ENCODE measurements at regions not wholly inside any gene's neighbourhood (a gene's known extent, or its start where the extent isn't known, plus 50 kb on each side); places are given as distances from the start of the nearest gene placed in this dataset.
A peak's percentile ranks its signal among the peaks of the same experiment; 100 is the strongest.

- peak; percentile 49 for DNase-seq (ENCODE audit: low read depth)
Measured at GRCh38 chr14:51780741-51781140, 79.7 kb upstream of the GNG2 start.

GRCh38 chr14:51781381-51781780, 79.0 kb upstream of the GNG2 start:
- no peak for DNase-seq (ENCODE audit: low read depth)

DNA sequence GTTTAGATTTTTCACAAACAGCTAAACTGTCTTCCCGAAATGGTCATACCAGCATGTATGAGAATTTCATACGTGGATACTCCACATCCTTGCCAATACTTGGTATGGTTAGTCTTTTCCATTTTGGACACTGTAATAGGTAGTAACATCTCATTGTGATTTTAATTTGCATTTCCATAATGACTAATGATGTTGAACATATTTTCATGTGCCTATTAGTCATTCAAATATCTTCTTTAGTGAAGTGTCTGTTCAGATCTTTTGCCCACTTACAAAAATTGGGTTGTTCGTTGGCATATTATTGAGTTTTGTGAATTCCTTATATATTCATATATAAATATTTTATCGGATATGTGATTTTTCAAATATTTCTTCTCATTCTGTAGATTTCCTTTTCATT, 78.0 kb upstream of the GNG2 start:
- no peak for DNase-seq (ENCODE audit: low read depth)

DNA sequence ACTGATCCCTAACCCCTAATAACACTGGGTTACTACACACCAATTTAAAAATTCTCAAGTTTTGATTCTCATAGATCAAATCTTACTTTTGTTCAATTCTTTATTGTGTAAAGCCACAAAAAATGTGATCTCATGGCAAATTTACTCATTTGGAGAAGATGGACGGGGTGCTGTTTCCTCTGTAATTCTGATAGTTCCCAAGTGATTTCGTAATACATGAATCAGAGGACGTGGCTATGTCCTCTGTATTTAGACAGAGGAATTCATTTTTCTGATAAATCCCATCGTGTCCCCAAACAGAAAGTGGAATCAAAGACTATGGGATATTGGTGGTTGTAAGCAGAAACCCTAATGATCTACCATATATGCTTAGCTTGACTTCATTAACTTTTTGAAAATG, 76.6 kb upstream of the GNG2 start:
- no peak for DNase-seq (ENCODE audit: low read depth)

- DNase-seq (ENCODE audit: low read depth), result no peak
Measured at GRCh38 chr14:51784466-51784865, 75.9 kb upstream of the GNG2 start.

DNA sequence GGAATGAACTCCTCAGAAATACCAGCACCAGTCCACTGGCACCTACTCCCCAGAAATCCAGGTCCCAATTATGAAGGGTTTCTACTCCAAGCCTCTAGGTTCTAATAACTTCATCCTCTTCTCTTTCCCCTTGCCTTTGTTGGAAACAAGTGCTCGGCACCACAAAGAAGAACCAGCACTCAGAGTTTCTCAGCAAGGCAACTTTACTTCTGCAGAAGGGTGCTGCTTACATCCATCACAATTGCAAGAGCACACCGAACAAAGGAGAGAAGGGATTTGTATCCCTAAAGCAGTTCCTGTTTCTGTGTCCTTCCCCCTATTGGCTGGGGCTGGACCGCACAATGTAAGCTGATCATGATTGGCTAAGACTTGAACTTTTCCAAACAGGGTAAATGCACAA, 74.2 kb upstream of the GNG2 start:
- DNase-seq (ENCODE audit: low read depth), result no peak

DNA sequence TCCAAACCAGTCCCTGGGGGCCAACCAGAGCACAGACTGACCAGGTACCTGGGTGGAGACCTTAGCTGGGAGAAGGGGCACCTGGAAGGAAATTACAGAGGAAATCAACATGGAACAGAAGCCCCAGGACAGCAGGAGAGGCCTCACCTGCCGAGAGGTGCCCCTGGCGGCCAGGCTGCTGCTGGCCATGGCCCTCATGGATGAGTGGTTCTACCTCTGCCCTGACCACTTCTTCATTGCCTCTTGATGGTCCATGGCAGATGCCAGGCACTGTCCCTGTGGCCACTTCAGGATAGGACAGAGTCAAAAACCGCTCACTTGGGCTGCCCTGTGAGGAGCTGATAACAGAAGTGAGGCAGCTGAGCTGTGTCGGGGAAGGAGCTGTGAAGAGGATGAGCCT, 73.1 kb upstream of the GNG2 start:
- DNase-seq (ENCODE audit: low read depth), result no peak

- DNase-seq (ENCODE audit: low read depth), result no peak
Measured at GRCh38 chr14:51789114-51789513, 71.3 kb upstream of the GNG2 start.

DNA sequence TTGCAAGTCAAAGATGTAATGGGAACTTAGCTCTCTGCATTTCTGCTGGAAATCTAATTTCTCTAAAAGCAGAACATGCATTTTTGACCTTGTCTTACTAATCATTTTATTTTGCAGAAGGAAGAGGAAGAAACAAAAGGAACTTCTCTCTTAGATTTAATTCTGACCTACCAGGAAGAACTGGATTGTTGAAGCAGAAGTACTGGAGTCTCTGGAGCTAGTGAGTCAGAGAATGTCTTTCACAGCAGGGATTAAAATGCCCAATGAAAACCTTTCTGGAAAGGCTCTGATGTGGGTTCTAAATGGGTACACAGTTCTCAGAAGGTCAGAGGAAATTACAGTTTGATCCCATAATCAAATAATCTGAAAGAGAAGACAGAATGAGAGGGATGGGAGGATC, 70.8 kb upstream of the GNG2 start:
- DNase-seq (ENCODE audit: low read depth), result no peak

DNA sequence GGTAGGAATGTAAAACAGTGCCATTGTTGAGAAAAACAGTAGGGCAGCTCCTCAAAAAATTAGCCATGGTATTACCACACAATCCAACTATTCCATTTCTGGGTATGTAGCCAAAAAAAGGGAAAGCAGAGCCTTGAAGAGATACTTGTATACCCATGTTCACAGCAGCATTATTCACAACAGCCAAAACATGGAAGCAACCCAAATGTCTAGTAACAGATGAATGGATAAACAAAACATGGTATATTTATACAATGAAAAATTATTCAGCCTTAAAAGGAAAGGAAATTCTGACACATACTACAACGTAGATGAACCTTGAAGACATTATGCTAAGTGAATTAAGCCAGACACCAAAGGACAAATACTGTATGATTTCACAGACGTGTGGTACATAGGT, 67.6 kb upstream of the GNG2 start:
- DNase-seq (ENCODE audit: low read depth), result no peak

DNA sequence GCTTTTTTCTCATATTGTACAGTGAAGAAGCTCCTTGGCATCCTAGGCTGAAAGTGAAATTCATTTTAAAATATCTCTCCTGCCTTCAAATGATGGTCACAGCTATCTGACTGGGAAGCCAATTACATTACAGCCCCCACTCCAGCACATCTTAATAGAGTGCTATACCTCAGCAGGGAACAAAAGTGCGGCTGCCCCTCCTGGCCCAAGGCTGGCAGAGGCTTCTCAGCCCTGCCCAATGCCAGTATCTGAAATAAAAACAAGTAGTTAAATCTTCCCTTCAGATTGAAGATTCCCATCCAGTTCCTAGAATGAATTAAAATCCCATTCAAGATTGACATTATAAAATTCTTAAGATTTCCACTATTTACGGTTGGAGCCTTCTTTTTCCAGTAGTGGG, 54.9 kb upstream of the GNG2 start:
- DNase-seq (ENCODE audit: low read depth), result no peak

DNA sequence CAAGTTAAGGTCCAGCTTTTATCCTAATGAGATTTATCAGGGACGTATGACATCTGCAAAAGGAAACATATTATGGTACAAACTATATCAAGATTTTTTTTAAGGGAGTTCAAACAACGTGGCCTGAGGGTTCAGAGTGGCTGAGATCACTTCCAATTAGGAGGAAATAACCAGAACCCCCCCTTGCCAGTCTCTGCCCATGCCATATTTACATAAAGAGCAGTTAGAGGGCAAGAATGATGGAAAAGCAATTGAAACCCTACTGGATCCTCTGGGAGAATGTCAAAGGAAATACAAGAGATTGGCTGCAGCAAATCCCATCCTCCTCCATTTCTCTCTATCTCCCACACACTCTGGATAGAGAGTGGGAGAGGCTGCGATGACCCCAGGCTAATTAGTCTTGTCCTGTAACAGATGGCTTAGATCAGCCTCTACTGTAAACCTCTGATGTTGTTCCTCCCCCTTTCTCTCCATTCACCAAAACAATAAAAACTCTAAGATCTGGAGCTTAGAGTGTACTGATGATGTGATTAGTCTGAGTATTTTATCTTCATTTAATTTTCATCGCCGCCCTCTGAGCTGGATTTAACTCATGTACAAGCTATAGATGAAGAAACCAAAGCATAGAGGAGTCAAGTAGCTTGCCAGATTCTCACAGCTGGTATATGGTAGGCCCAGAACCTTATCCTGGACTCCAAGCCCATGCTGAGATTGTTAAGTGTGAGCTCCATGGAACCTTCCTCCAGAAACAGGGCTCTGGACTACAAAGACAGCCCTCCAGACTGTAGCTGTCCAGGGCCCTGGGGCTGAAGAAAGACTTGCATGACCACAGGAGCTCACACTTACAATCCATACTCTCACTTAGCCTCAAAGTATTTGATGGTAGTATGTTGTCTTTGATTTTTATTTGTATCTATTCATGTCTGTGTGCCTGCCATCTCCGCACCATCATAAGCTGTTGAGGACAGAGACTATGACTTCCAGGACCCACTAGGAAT, 54.1 kb upstream of the GNG2 start:
- no peak for DNase-seq (ENCODE audit: low read depth)

DNA sequence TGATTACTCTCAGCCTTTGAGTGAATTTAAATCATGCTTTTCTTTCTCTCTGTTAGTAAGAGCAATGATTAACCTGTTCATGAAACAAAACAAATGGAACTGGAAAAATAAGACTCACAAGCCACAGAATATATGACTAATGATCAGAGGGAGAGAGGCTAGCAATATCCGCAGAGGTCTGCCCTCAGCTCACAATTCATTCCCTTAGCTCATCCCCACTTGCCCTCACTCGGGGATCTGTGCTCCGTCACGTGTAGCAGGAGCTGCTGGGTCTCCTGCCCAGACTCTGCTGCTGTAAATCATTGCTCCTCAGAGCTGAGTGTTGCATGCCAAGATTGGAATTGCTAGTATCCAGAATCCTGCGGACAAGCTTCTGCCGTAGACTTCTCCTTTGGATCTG, 53.1 kb upstream of the GNG2 start:
- DNase-seq (ENCODE audit: low read depth), result peak; percentile 32
